ENCODE measurements at regions not wholly inside any gene's neighbourhood (a gene's known extent, or its start where the extent isn't known, plus 50 kb on each side); places are given as distances from the start of the nearest gene placed in this dataset.

GRCh38 chr15:91407269-91407889, 307.3 kb downstream of the SV2B start:
- no peak overlapping the region for H3K9ac ChIP-seq (ENCODE audit: low read depth in 2 of 2, low read length in 2 of 2)
- intact Hi-C loops (cut with DNase I), result no loop called here
- no peak for DNase-seq
- H3K9me3 ChIP-seq, result no peaks in the 10 kb centered on the region
- no peak overlapping the region for H3K4me3 ChIP-seq
- TF ChIP-seq CTCF (IDR thresholded peaks at IDR 0.05), result no peak
- no peaks in the 10 kb centered on the region for H3K36me3 ChIP-seq
- H3K4me1 ChIP-seq, result no peaks in the 10 kb centered on the region
- H3K27ac ChIP-seq, result no peak overlapping the region
- H3K27me3 ChIP-seq, result no peaks in the 10 kb centered on the region

- no peaks in the 10 kb centered on the region for H3K27me3 ChIP-seq
- H3K9me3 ChIP-seq, result no peaks in the 10 kb centered on the region
- intact Hi-C loops (cut with DNase I), result no loop called here
- no peaks in the 10 kb centered on the region for H3K4me1 ChIP-seq
- TF ChIP-seq CTCF (IDR thresholded peaks at IDR 0.05), result no peak
- peak; percentile 21 for DNase-seq
- no peaks in the 10 kb centered on the region for H3K36me3 ChIP-seq
- no peak overlapping the region for H3K4me3 ChIP-seq
- no peak overlapping the region for H3K9ac ChIP-seq (ENCODE audit: low read depth in 2 of 2, low read length in 2 of 2)
- H3K27ac ChIP-seq, result no peak overlapping the region
These were observed 308.5 kb downstream of the SV2B start for GRCh38 chr15:91408476-91409076.

DNA sequence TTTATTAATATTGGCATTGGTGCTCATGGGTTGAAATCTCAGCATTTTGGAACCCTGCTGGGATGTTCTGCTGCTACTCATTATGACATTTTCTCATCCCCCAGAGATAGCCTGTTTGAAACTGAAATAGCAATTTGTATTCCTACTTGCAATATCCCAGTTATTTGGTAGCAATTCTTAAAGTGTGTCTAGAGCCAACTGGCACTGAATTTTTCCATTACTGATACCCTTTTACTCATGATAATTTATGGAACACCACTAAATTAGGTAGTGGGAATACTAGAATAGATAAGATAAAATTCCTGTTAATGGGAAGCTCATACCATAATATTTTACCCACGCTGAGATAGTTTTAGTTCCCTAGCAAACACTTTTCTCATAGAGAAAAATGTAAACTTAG, 309.3 kb downstream of the SV2B start:
- no peak overlapping the region for H3K27ac ChIP-seq
- H3K36me3 ChIP-seq, result no peaks in the 10 kb centered on the region
- DNase-seq, result no peak
- intact Hi-C loops (cut with DNase I), result no loop called here
- TF ChIP-seq CTCF (IDR thresholded peaks at IDR 0.05), result no peak
- H3K9ac ChIP-seq (ENCODE audit: low read depth in 2 of 2, low read length in 2 of 2), result no peak overlapping the region
- H3K4me1 ChIP-seq, result no peaks in the 10 kb centered on the region
- H3K27me3 ChIP-seq, result no peaks in the 10 kb centered on the region
- no peaks in the 10 kb centered on the region for H3K9me3 ChIP-seq
- H3K4me3 ChIP-seq, result no peak overlapping the region

GRCh38 chr15:91411586-91411985, 311.5 kb downstream of the SV2B start:
- no peak for DNase-seq
- Histone ChIP-seq H3K9ac (ENCODE audit: low read depth in 2 of 2, low read length in 2 of 2) (no peak overlapping the region), H3K27ac (no peak overlapping the region), H3K36me3 (no peaks in the 10 kb centered on the region), H3K4me3 (no peak overlapping the region), H3K27me3 (no peaks in the 10 kb centered on the region), H3K4me1 (no peaks in the 10 kb centered on the region), H3K9me3 (no peaks in the 10 kb centered on the region)
- TF ChIP-seq CTCF (IDR thresholded peaks at IDR 0.05), result no peak
- intact Hi-C loops (cut with DNase I), result no loop called here

DNA sequence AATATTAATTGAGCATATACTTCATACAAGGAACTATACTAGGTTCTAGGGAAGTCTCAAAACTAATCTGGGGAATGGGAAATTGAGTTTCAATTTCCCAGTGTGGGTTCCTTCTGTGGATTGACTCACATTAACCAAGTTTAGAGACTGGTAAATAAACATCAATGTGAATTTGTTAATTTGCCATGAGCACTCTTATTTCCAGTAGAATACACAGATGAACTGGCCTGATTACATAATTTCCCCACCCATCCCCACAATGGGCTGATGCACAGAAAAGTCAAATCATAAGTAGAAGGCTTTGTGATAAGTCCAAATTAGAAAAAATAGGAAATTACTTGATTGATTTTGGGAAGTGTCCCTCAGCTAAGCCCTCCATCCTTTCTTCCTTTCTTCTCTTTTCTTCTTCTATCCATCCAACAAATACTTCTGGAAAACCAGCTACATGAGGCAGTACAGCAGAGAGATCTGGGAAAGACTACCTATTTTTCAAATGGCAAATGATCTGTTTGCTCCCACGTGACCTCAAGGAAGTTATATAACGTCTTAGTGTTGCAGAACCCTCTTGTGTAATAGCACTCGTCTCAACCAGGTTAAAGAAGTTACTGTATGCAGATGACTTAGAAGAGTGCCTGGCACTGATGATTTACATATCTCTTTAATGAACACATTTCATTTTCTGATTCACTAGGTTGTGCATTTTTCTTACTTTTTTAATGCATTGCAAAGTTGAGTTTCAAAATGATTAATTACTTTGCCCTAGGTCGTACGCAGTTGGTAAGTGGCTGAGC, 312.3 kb downstream of the SV2B start:
- DNase-seq, result no peak
- Histone ChIP-seq H3K9me3 (no peaks in the 10 kb centered on the region), H3K27ac (no peak overlapping the region), H3K9ac (ENCODE audit: low read depth in 2 of 2, low read length in 2 of 2) (no peak overlapping the region), H3K4me3 (no peak overlapping the region), H3K27me3 (no peaks in the 10 kb centered on the region), H3K36me3 (no peaks in the 10 kb centered on the region), H3K4me1 (no peaks in the 10 kb centered on the region)
- intact Hi-C loops (cut with DNase I), result no loop called here
- TF ChIP-seq CTCF (IDR thresholded peaks at IDR 0.05), result no peak
